ENCODE measurements at regions not wholly inside any gene's neighbourhood (a gene's known extent, or its start where the extent isn't known, plus 50 kb on each side); places are given as distances from the start of the nearest gene placed in this dataset.

GRCh38 chr3:44104668-44105321, 136.9 kb upstream of the TOPAZ1 start:
- no peak overlapping the region for H3K4me3 ChIP-seq (ENCODE audit: low read depth, low read length)
- DNase-seq (ENCODE audit: low read depth) = peak; percentile 87
- TF ChIP-seq, protein P1, sequence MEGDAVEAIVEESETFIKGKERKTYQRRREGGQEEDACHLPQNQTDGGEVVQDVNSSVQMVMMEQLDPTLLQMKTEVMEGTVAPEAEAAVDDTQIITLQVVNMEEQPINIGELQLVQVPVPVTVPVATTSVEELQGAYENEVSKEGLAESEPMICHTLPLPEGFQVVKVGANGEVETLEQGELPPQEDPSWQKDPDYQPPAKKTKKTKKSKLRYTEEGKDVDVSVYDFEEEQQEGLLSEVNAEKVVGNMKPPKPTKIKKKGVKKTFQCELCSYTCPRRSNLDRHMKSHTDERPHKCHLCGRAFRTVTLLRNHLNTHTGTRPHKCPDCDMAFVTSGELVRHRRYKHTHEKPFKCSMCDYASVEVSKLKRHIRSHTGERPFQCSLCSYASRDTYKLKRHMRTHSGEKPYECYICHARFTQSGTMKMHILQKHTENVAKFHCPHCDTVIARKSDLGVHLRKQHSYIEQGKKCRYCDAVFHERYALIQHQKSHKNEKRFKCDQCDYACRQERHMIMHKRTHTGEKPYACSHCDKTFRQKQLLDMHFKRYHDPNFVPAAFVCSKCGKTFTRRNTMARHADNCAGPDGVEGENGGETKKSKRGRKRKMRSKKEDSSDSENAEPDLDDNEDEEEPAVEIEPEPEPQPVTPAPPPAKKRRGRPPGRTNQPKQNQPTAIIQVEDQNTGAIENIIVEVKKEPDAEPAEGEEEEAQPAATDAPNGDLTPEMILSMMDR (IDR thresholded peaks at IDR 0.05; ENCODE audit: insufficient read depth, low read depth, low read length, missing control alignments) = no peak

- TF ChIP-seq, protein P1 (IDR thresholded peaks at IDR 0.05; ENCODE audit: insufficient read depth, low read depth, low read length, missing control alignments) = no peak
- no peak for DNase-seq (ENCODE audit: low read depth)
- H3K4me3 ChIP-seq (ENCODE audit: low read depth, low read length) = no peak overlapping the region
Observed at GRCh38 chr3:44105571-44105970, 136.1 kb upstream of the TOPAZ1 start.

DNA sequence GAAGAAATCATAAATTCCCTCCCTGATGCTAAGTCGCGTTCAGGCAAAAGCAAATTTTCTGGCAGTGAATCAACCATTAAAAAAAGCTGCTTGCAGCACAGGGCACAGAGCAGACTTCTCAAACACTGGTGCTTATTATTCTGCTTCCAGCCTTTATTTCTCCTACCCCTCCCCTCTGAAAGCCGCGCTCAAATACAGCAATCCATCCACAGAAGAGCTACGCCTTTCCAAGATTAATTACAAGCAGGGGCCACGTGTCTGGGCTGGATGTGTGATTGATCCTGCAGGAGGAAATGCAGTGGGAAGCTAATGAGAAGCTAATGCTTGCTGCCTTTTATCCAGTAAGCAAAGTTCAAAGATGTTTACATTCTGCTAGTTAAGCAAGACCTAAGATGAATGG, 134.9 kb upstream of the TOPAZ1 start:
- TF ChIP-seq, protein P1 (IDR thresholded peaks at IDR 0.05; ENCODE audit: insufficient read depth, low read depth, low read length, missing control alignments) = no peak
- DNase-seq (ENCODE audit: low read depth) = no peak

DNA sequence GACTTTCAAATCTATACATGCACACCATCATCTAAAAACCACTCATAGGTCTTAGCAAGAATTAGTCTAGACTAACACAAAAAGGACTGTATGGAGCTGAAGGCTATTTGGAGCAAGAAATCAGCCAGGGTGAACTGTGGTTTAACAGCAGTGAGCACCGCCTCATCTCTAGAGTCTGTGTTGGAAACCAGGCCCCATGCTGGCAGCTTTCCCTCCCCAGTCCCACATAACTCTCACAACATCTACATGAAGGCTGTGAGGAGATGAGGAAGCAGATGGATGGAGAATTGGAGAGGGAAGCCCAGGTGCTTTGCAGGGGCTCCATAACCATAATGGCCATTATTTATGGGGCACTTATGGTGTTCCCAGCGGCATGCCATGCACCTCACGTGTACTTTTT, 133.2 kb upstream of the TOPAZ1 start:
- no peak overlapping the region for H3K4me3 ChIP-seq (ENCODE audit: low read depth, low read length)
- TF ChIP-seq, protein P1 (IDR thresholded peaks at IDR 0.05; ENCODE audit: insufficient read depth, low read depth, low read length, missing control alignments) = no peak
- no peak for DNase-seq (ENCODE audit: low read depth)

More for the DNA sequence above, 134.9 kb upstream of the TOPAZ1 start:
- H3K4me3 ChIP-seq (ENCODE audit: low read depth, low read length) = no peak overlapping the region

DNA sequence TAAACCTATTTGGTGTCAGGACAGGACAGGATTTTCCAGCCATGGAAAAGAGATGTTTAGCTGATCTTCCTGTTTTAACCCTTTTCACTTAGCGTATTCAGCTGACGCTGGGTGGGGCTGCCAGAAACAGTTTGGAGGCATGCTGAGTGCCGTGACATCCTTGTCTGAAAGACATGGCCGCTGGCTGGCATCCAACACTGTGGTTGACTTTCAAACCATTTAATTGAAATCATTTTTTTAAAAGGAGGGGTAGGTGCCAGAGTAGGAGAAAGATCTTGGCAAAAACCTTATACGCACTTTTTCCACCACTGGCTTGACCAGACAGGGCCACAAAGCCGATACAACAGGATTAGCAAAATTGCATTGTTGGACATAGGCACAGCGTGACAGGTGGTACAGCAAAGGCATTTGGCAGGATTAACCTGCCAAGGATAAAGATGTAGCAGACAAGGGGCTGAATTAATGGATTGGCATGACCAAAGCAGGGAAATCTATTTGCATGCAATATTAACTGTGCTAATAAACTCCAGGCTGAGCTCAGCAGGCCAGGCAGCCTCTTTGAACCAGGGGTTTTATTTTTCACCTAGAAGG, 131.8 kb upstream of the TOPAZ1 start:
- H3K4me3 ChIP-seq (ENCODE audit: low read depth, low read length) = no peak overlapping the region

GRCh38 chr3:44110648-44111047, 131.0 kb upstream of the TOPAZ1 start:
- DNase-seq (ENCODE audit: low read depth) = no peak
- TF ChIP-seq, protein P1 (IDR thresholded peaks at IDR 0.05; ENCODE audit: insufficient read depth, low read depth, low read length, missing control alignments) = no peak
- H3K4me3 ChIP-seq (ENCODE audit: low read depth, low read length) = no peak overlapping the region

More for the DNA sequence above, 131.8 kb upstream of the TOPAZ1 start:
- no peak for DNase-seq (ENCODE audit: low read depth)
- TF ChIP-seq, protein P1 (IDR thresholded peaks at IDR 0.05; ENCODE audit: insufficient read depth, low read depth, low read length, missing control alignments) = no peak

- no peak for DNase-seq (ENCODE audit: low read depth)
- no peak overlapping the region for H3K4me3 ChIP-seq (ENCODE audit: low read depth, low read length)
- TF ChIP-seq, protein P1 (IDR thresholded peaks at IDR 0.05; ENCODE audit: insufficient read depth, low read depth, low read length, missing control alignments) = no peak
Observed at GRCh38 chr3:44111482-44111881, 130.2 kb upstream of the TOPAZ1 start.
